SK-N-SH (cell line): ENCODE measurements at regions not wholly inside any gene's neighbourhood (a gene's known extent, or its start where the extent isn't known, plus 50 kb on each side); places are given as distances from the start of the nearest gene placed in this dataset.
"Not testable (repeated sequence)": the region's sequence is repeated elsewhere in the genome, so short reads cannot be mapped to it uniquely, and the experiment has no call there.

Experiments used
- CTCF ChIA-PET: fragments of 300-600, 350-600 bp; formaldehyde crosslinking; extraction: SDS; loops from one replicate; lab custom pipeline; 2021; lab: Yijun Ruan, JAX
- POLR2A ChIA-PET: fragments of 350-600 bp; sonication (Branson Sonifier 250); formaldehyde crosslinking; extraction: SDS; loops from one replicate; lab custom pipeline; 2020; ENCODE audit warnings: antibody characterized with exemption, inconsistent platforms; lab: Yijun Ruan, JAX
- DNase-seq: peaks from one replicate; pipeline ENCODE4 v3.0.0; 2012
- H2AFZ ChIP-seq: fragments of 200-600 bp; sonication (generic); 2 replicates; pipeline ENCODE4 v1.8.1; 2016; ENCODE audit warnings: antibody characterized with exemption, mild to moderate bottlenecking, low read depth
- H3F3A ChIP-seq: fragments of 200-600 bp; sonication (generic); replicated peaks from 2 replicates; pipeline ENCODE3; 2016; ENCODE audit warnings: antibody characterized with exemption, mild to moderate bottlenecking; ENCODE audit not compliant: insufficient read depth
- H3K27ac ChIP-seq, 2 experiments: fragments of 200-500 bp in 1 of 2; fragments of 200-600 bp in 1 of 2; sonication (Bioruptor generic) in 1 of 2; sonication (generic), shearing (Covaris generic) in 1 of 2; 2 replicates each; pipeline versions ENCODE4 v1.5.1 to v1.6.1; 2014 to 2016; ENCODE audit warnings: low read depth in 2 of 2, inconsistent platforms in 1 of 2, low read length in 1 of 2, mild to moderate bottlenecking in 1 of 2, mixed read lengths in 1 of 2
- H3K27me3 ChIP-seq: fragments of 200-600 bp; sonication (generic), shearing (Covaris generic); 2 replicates; pipeline ENCODE4 v1.6.1; 2016; ENCODE audit warnings: mixed run types; ENCODE audit not compliant: insufficient read depth
- H3K36me3 ChIP-seq, 2 experiments: fragments of 200-500 bp in 1 of 2; fragments of 200-600 bp in 1 of 2; sonication (Bioruptor generic) in 1 of 2; sonication (generic) in 1 of 2; replicated peaks in 1 of 2; 2 replicates each; pipeline versions ENCODE3 to v1.5.1; 2014 to 2016; ENCODE audit warnings: low read length in 1 of 2, mild to moderate bottlenecking in 1 of 2; ENCODE audit not compliant: insufficient read depth in 2 of 2, control insufficient read depth in 1 of 2
- H3K4me1 ChIP-seq, 2 experiments: fragments of 200-500 bp in 1 of 2; fragments of 200-600 bp in 1 of 2; sonication (Bioruptor generic) in 1 of 2; sonication (generic), shearing (Covaris generic) in 1 of 2; 2 replicates each; pipeline versions ENCODE4 v1.5.1 to v1.6.1; 2014 to 2016; ENCODE audit warnings: low read depth in 1 of 2, low read length in 1 of 2, mixed run types in 1 of 2; ENCODE audit not compliant: insufficient read depth in 2 of 2, control insufficient read depth in 1 of 2
- H3K4me2 ChIP-seq: fragments of 200-600 bp; sonication (generic), shearing (Covaris generic); 2 replicates; pipeline ENCODE4 v1.6.1; 2017; ENCODE audit warnings: mixed run types
- H3K4me3 ChIP-seq, 2 experiments: fragments of 200-500 bp in 1 of 2; fragments of 200-600 bp in 1 of 2; sonication (Bioruptor generic) in 1 of 2; sonication (generic), shearing (Covaris generic) in 1 of 2; 2 replicates each; pipeline versions ENCODE4 v1.5.1 to v1.8.1; 2014 to 2016; ENCODE audit warnings: low read depth in 2 of 2, inconsistent platforms in 1 of 2, low read length in 1 of 2, mild to moderate bottlenecking in 1 of 2, mixed read lengths in 1 of 2, moderate library complexity in 1 of 2
- H3K79me2 ChIP-seq: fragments of 200-600 bp; sonication (generic); 2 replicates; pipeline ENCODE4 v1.8.1; 2017; ENCODE audit warnings: mild to moderate bottlenecking; ENCODE audit not compliant: insufficient read depth
- H3K9ac ChIP-seq: fragments of 200-600 bp; sonication (generic); 2 replicates; pipeline ENCODE4 v1.6.1; 2017; ENCODE audit warnings: mixed run types
- H3K9me2 ChIP-seq: fragments of 200-600 bp; sonication (generic); 2 replicates; pipeline ENCODE4 v1.6.1; 2017; ENCODE audit warnings: mixed run types
- H3K9me3 ChIP-seq: fragments of 200-600 bp; sonication (generic); 2 replicates; pipeline ENCODE4 v1.6.1; 2017; ENCODE audit warnings: mixed run types, mild to moderate bottlenecking, moderate library complexity
- H4K20me1 ChIP-seq: fragments of 200-600 bp; sonication (generic); 2 replicates; pipeline ENCODE4 v1.6.1; 2017; ENCODE audit warnings: mild to moderate bottlenecking, mixed run types; ENCODE audit not compliant: insufficient read depth
- CHD2 ChIP-seq: fragments of 150-350 bp; IDR thresholded peaks from 2 replicates; pipeline ENCODE4 v1.6.1; 2018; ENCODE audit warnings: low read length; ENCODE audit not compliant: partially characterized antibody
- FOSL2 ChIP-seq: IDR thresholded peaks from 2 replicates; pipeline ENCODE4 v1.4.0; 2012; ENCODE audit warnings: low read depth, mild to moderate bottlenecking, moderate library complexity, borderline replicate concordance
- FOXJ3 ChIP-seq: sonication (generic); formaldehyde crosslinking; IDR thresholded peaks from 2 replicates; pipeline ENCODE4 v1.5.1; 2020; ENCODE audit warnings: mild to moderate bottlenecking, missing genetic modification reagents
- GABPA ChIP-seq: IDR thresholded peaks from 2 replicates; pipeline ENCODE4 v1.4.0; 2012; ENCODE audit warnings: low read depth, mild to moderate bottlenecking
- GATA2 ChIP-seq: sonication (generic); formaldehyde crosslinking; IDR thresholded peaks from 2 replicates; pipeline ENCODE4 v1.5.0; 2020; ENCODE audit warnings: mild to moderate bottlenecking, missing genetic modification reagents
- MEF2A ChIP-seq: IDR thresholded peaks from 2 replicates; pipeline ENCODE4 v1.4.0; 2012; ENCODE audit warnings: low read depth, borderline replicate concordance
- NFIC ChIP-seq: IDR thresholded peaks from 2 replicates; pipeline ENCODE4 v1.4.0; 2012; ENCODE audit warnings: borderline replicate concordance
- NRF1 ChIP-seq: IDR thresholded peaks from 2 replicates; pipeline ENCODE4 v1.6.1; 2012; ENCODE audit warnings: low read depth, mild to moderate bottlenecking, low read length
- POLR2AphosphoS5 ChIP-seq: IDR thresholded peaks from 2 replicates; pipeline ENCODE4 v1.6.1; 2012; ENCODE audit warnings: low read depth, low read length
- RAD21 ChIP-seq: IDR thresholded peaks from 2 replicates; pipeline ENCODE4 v1.6.1; 2012; ENCODE audit warnings: mild to moderate bottlenecking, low read length
- RCOR1 ChIP-seq: fragments of 150-350 bp; IDR thresholded peaks from 2 replicates; pipeline ENCODE4 v1.6.1; 2017; ENCODE audit warnings: antibody characterized with exemption, low read length
- RFX5 ChIP-seq: IDR thresholded peaks from 2 replicates; pipeline ENCODE4 v1.6.1; 2012; ENCODE audit warnings: mild to moderate bottlenecking, improper control_type of control experiment, low read length
- TAF1 ChIP-seq: IDR thresholded peaks from 2 replicates; pipeline ENCODE4 v1.6.1; 2012; ENCODE audit warnings: low read depth, mild to moderate bottlenecking, low read length, moderate library complexity, borderline replicate concordance
- TEAD4 ChIP-seq: IDR thresholded peaks from 2 replicates; pipeline ENCODE4 v1.4.0; 2012; ENCODE audit warnings: mild to moderate bottlenecking, borderline replicate concordance; ENCODE audit not compliant: insufficient read depth
- YY1 ChIP-seq: IDR thresholded peaks from 2 replicates; pipeline ENCODE4 v1.4.0; 2012; ENCODE audit warnings: low read depth, mild to moderate bottlenecking
- WGBS: methylation state at CpG from one replicate; pipeline ENCODE4 v1.1.6; 2017; ENCODE audit warnings: low lambda C conversion rate; 5-methylcytosine and 5-hydroxymethylcytosine counted together
- TF ChIP-seq, protein P1 (sequence below): IDR thresholded peaks from 2 replicates; pipeline ENCODE4 v1.6.1; 2012; ENCODE audit warnings: mild to moderate bottlenecking, low read depth, low read length, moderate library complexity
- TF ChIP-seq, protein P2 (sequence below): fragments of 200-600 bp; sonication (generic); IDR thresholded peaks from 2 replicates; pipeline ENCODE4 v1.6.1; 2017; ENCODE audit warnings: antibody characterized with exemption, mild to moderate bottlenecking, moderate library complexity
- TF ChIP-seq, protein P3 (sequence below): IDR thresholded peaks from 2 replicates; pipeline ENCODE4 v1.4.0; 2012; ENCODE audit warnings: low read depth

DNA sequence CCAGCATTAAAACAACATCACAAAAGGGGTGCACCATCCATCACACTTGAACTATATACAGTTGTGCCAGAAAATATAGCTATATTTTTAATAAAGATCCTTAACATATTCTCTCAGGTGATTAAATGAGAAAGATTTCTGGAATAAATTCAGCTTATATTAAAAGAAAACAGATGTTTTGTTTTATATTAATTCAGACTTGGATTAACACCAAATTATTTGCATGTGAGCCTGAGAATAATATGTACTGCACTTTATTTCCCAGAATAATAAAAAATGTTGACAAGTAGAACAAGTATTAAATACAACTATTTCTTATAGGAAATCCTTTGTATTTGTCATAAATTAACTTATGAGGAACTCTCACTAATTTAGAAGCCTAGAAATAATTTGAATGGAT, 1467.4 kb downstream of the RAPGEF2 start:
- ChIA-PET CTCF (interaction anchor here (0.9 kb wide), 1 partner anchor 124 kb away, joined by 3 read pairs; no protein-coding TSS in a partner anchor), POLR2A (no interaction called here)
- H3K4me2 ChIP-seq: no peak overlapping the region
- no peak for DNase-seq
- H3K9me3 ChIP-seq: no peaks in the 10 kb centered on the region
- no peaks in the 10 kb centered on the region for H3K27me3 ChIP-seq
- no peaks in the 10 kb centered on the region for H3K4me1 ChIP-seq
- H3K79me2 ChIP-seq: no peaks in the 10 kb centered on the region
- TF ChIP-seq GABPA (no peak), TAF1 (no peak), FOSL2 (no peak)
- no peak overlapping the region for H2AFZ ChIP-seq
- H3K4me3 ChIP-seq: no peak overlapping the region
- H3K9ac ChIP-seq: no peak overlapping the region
- no peak overlapping the region for H3K27ac ChIP-seq
- no peaks in the 10 kb centered on the region for H3F3A ChIP-seq
- H4K20me1 ChIP-seq: no peaks in the 10 kb centered on the region
- no peaks in the 10 kb centered on the region for H3K9me2 ChIP-seq
- H3K36me3 ChIP-seq: no peaks in the 10 kb centered on the region

DNA sequence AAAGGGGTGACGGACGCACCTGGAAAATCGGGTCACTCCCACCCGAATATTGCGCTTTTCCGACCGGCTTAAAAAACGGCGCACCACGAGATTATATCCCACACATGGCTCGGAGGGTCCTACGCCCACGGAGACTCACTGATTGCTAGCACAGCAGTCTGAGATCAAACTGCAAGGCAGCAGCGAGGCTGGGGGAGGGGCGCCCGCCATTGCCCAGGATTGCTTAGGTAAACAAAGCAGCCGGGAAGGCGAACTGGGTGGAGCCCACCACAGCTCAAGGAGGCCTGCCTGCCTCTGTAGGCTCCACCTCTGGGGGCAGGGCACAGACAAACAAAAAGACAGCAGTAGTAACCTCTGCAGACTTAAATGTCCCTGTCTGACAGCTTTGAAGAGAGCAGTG, 1471.4 kb downstream of the RAPGEF2 start:
- WGBS: 56% methylated on average over 17 of the region's 18 CpGs

DNA sequence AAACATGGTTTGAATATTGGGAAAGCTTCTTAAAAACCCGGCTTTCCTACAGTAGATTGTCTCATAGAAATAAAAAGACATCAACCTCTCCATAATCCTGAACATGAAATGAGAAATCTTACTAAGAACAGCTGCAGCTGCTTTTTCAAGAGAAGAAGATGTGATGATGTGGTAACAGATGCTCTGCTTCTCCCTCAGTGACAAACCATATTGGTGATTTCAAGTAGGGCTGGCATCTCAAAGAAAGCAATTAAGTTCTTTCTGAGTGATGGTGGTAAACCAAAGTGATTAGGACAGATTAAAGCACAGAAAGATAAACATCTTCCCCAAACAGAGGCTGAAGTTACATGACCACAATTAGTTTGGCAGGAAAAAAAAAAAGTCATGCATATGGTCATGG, 1477.7 kb downstream of the RAPGEF2 start:
- WGBS: 21% methylated on average over 1 of the region's 1 CpG
- Histone ChIP-seq H2AFZ (no peak overlapping the region), H3K4me3 (no peak overlapping the region), H3K9me3 (no peaks in the 10 kb centered on the region), H4K20me1 (no peaks in the 10 kb centered on the region), H3K4me1 (no peaks in the 10 kb centered on the region), H3K9ac (no peak overlapping the region), H3K4me2 (no peak overlapping the region), H3K36me3 (no peaks in the 10 kb centered on the region), H3K27me3 (no peaks in the 10 kb centered on the region), H3K27ac (no peak overlapping the region), H3K9me2 (no peaks in the 10 kb centered on the region), H3F3A (no peaks in the 10 kb centered on the region), H3K79me2 (no peaks in the 10 kb centered on the region)
- TF ChIP-seq FOSL2: no peak
- TF ChIP-seq GATA2 (CRISPR knock-in tag): no peak
- no peak for TF ChIP-seq TEAD4
- TF ChIP-seq POLR2AphosphoS5: no peak
- no peak for TF ChIP-seq RAD21
- TF ChIP-seq NFIC: no peak
- TF ChIP-seq NRF1: no peak
- no peak for TF ChIP-seq CHD2
- TF ChIP-seq RCOR1: no peak
- TF ChIP-seq, protein P1, sequence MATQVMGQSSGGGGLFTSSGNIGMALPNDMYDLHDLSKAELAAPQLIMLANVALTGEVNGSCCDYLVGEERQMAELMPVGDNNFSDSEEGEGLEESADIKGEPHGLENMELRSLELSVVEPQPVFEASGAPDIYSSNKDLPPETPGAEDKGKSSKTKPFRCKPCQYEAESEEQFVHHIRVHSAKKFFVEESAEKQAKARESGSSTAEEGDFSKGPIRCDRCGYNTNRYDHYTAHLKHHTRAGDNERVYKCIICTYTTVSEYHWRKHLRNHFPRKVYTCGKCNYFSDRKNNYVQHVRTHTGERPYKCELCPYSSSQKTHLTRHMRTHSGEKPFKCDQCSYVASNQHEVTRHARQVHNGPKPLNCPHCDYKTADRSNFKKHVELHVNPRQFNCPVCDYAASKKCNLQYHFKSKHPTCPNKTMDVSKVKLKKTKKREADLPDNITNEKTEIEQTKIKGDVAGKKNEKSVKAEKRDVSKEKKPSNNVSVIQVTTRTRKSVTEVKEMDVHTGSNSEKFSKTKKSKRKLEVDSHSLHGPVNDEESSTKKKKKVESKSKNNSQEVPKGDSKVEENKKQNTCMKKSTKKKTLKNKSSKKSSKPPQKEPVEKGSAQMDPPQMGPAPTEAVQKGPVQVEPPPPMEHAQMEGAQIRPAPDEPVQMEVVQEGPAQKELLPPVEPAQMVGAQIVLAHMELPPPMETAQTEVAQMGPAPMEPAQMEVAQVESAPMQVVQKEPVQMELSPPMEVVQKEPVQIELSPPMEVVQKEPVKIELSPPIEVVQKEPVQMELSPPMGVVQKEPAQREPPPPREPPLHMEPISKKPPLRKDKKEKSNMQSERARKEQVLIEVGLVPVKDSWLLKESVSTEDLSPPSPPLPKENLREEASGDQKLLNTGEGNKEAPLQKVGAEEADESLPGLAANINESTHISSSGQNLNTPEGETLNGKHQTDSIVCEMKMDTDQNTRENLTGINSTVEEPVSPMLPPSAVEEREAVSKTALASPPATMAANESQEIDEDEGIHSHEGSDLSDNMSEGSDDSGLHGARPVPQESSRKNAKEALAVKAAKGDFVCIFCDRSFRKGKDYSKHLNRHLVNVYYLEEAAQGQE: no peak
- TF ChIP-seq, protein P2, sequence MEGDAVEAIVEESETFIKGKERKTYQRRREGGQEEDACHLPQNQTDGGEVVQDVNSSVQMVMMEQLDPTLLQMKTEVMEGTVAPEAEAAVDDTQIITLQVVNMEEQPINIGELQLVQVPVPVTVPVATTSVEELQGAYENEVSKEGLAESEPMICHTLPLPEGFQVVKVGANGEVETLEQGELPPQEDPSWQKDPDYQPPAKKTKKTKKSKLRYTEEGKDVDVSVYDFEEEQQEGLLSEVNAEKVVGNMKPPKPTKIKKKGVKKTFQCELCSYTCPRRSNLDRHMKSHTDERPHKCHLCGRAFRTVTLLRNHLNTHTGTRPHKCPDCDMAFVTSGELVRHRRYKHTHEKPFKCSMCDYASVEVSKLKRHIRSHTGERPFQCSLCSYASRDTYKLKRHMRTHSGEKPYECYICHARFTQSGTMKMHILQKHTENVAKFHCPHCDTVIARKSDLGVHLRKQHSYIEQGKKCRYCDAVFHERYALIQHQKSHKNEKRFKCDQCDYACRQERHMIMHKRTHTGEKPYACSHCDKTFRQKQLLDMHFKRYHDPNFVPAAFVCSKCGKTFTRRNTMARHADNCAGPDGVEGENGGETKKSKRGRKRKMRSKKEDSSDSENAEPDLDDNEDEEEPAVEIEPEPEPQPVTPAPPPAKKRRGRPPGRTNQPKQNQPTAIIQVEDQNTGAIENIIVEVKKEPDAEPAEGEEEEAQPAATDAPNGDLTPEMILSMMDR: no peak
- TF ChIP-seq YY1: no peak
- TF ChIP-seq TAF1: no peak
- no peak for TF ChIP-seq RFX5
- TF ChIP-seq, protein P3, sequence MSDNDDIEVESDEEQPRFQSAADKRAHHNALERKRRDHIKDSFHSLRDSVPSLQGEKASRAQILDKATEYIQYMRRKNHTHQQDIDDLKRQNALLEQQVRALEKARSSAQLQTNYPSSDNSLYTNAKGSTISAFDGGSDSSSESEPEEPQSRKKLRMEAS: no peak
- TF ChIP-seq FOXJ3 (CRISPR knock-in tag): no peak
- TF ChIP-seq MEF2A: no peak
- CTCF ChIA-PET: interaction anchor here (0.6 kb wide), 1 partner anchor 91 kb away, joined by 3 read pairs; no protein-coding TSS in a partner anchor
- DNase-seq: no peak
- POLR2A ChIA-PET: no interaction called here

More for the DNA sequence above, 1471.4 kb downstream of the RAPGEF2 start:
- H2AFZ ChIP-seq, H3K9me2 ChIP-seq, POLR2A ChIA-PET, H3K4me1 ChIP-seq, H3K36me3 ChIP-seq, H4K20me1 ChIP-seq, H3F3A ChIP-seq, H3K27ac ChIP-seq, DNase-seq, CTCF ChIA-PET, H3K9me3 ChIP-seq, H3K9ac ChIP-seq, H3K4me2 ChIP-seq, H3K4me3 ChIP-seq, H3K79me2 ChIP-seq, H3K27me3 ChIP-seq: not testable (repeated sequence)
